ENCODE measurements at regions not wholly inside any gene's neighbourhood (a gene's known extent, or its start where the extent isn't known, plus 50 kb on each side); places are given as distances from the start of the nearest gene placed in this dataset.
"Not testable (repeated sequence)": the region's sequence is repeated elsewhere in the genome, so short reads cannot be mapped to it uniquely, and the experiment has no call there.

DNA sequence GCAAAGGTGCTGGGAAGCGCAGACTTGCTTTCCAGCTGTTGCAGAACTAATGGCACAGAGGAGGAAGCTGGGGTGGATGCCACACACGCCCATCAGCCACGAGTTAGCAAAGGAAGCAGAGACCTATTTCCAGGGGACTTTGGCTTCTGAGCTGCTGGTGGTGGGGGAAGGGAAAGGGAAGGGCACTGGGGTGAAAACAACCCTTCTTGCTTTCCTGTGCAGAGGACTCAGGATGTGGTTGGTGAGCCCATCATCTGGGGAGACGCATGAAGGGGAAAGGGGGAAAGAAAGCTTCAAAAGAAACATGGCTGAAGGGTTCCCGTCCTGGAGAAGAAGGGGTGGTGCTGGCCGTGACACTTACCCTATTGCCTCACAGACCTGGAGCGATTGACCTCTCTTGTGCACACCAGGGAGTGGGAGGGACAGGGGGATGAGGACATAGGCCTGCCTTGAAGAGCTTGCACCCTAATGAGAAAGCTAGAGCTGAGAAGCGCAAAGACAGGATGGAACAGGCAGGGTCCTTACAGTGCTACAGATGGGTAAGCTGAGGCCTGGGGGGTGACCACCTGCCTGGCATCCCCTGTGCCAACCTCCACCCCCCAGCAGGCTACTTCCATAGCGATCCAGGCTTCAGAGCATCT lies 140.8 kb upstream of the RAB4A start:
- no peak for DNase-seq (ENCODE audit: low read depth, low spot score)

DNA sequence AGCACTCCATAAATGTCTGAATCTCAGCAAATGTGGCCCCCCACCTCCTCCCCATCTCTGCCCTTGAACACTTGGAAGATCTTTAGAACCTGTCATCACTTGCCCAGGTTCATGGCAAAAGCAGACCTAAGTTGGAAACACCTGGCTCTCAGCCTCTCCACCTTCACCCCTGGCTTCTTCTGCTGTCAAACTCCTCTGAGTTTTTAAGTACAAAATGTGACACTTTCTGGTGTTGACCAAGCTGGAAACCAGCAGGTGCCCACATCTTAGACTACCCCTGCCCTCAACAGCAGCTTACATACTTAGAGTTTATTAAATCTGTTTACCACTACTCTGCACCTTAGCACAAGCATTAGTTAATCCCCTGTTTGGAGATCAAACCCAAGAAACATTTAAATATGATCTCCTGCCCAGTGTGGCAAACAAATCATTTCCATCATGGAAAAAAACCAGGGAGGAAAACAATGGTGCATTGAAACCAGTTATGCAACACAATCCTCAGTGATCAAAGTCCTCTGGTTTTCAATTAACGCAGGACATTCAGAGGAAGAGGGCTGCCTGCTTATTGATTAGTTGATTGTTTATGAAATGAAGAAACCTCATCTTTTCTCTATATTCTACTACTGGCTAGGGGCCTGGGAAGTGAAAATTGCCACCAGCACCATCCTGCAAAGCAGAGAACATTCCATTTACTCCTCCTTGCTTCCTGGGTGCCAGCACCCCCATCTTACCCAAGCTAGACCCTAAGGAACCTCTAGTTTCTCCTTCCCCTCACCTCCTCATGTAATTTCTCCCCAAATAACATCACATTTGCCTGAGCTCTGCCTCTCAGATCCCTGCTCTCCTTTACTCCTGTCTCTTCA lies 139.4 kb upstream of the RAB4A start:
- no peak for DNase-seq (ENCODE audit: low read depth, low spot score)

DNA sequence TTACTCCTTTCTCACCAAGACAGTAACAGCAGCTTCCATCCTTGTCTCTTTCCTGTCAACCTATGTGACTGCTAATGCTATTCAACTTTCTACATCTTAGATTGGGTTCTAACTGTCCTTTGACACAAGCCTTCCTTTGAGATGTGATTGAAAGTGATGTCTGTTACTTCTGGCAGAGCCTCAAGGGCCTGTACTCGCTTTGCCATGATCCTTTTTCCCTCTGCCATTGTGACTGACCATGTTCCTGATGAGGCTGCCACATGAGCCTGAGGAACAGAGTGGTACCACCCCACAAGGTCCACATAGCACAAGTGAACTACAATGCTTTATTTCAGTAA lies 138.8 kb upstream of the RAB4A start:
- DNase-seq (ENCODE audit: low read depth, low spot score) = no peak

DNA sequence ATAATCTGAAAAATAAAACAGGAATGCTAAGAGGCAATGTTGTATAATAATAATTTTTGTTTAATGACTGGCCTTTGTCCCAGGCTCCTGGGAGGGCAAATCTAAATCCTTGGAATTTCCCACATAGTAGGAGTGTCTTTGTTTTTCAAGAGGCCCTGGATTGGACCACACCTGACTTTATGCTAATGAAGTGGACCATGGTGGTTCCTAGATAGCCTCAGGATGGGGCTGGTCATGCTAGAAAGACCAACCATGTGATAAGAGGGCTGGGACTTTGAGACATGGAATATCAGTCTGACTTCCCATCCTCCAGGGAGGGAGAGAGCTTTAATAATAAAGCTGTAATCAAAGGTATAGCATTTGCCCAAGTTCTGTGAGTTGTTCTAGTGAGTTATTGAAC lies 138.2 kb upstream of the RAB4A start:
- peak; percentile 19 for DNase-seq (ENCODE audit: low read depth, low spot score)

DNA sequence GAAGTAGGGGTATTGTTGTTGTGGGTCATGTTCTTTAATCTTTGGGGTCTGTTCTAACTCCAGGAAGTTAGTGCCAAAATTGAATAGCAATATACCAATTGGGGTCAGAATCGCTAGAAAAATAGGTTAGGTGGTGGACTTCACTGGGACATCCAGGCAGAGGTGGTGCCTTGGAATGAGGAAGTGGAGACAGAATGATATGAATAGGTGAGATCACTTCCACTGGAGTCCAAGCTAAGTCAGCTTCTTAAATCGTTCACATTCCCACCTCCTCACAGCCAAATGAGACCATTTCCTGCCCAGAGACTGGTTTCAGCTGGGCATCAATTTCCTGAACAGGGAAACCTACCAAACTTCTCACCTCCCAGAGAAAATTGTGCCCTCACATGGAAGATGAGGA lies 137.8 kb upstream of the RAB4A start:
- no peak for DNase-seq (ENCODE audit: low read depth, low spot score)

DNA sequence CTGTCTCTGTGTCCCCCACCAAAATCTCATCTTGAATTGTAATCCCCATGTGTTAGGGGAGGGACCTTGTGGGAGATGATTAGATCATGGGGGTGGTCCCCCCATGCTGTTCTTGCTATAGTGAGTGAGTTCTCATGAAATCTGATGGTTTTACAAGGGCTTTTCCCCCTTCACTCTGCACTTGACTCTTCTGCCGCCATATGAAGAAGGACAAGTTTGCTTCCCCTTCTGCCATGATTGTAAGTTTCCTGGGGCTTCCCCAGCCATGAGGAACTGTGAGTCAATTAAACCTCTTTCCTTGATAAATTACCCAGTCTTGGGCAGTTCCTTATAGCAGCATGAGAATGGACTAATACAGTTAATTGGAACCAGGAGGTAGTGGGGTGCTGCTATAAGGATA lies 137.1 kb upstream of the RAB4A start:
- no peak for DNase-seq (ENCODE audit: low read depth, low spot score)

DNA sequence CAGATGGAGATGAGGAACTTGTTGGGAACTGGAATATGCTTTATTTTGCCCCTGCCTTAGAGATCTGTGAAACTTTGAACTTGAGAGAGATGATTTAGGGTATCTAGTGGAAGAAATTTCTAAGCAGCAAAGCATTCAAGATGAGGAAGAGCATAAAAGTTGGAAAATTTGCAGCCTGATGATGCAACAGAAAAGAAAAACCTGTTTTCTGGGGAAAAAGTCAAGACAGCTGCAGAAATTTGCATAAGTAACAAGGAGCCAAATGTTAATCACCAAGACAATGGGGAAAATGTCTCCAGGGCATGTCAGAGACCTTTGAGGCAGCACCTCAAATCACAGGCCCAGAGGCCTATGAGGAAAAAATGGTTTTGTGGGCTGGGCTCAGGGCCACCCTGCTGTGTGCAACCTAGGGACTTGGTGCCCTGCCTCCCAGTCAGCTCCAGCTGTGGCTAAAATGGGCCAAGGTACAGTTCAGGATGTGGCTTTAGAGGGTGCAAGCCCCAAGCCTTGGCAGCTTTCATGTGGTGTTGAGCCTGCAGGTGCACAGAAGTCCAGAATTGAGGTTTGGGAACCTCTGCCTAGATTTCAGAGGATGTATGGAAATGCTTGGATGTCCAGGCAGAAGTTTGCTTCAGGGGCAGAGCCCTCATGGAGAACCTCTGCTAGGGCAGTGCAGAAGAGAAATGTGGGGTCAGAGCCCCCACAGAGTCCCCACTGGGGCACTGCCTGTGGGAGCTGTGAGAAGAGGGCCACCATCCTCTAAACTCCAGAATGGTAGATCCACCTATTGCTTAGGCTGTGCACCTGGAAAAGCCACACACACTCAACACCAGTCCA lies 136.3 kb upstream of the RAB4A start:
- DNase-seq (ENCODE audit: low read depth, low spot score) = not testable (repeated sequence)

DNA sequence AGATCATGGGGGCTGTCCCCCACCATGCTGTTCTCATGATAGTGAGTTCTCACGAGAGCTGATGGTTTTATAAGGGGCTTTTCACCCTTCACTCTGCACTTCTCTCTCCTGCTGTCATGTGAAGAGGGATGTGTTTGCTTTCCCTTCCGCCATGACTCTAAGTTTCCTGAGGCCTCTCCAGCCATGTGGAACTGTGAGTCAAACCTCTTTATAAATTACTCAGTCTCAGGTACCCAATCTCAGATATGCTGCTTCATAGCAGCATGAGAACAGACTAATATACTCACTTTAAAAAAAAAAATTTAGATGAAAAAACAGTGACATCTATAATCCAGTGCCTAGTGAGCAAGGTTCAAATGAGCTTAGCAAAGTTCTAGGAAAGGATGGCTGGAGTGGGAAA lies 135.1 kb upstream of the RAB4A start:
- no peak for DNase-seq (ENCODE audit: low read depth, low spot score)

DNA sequence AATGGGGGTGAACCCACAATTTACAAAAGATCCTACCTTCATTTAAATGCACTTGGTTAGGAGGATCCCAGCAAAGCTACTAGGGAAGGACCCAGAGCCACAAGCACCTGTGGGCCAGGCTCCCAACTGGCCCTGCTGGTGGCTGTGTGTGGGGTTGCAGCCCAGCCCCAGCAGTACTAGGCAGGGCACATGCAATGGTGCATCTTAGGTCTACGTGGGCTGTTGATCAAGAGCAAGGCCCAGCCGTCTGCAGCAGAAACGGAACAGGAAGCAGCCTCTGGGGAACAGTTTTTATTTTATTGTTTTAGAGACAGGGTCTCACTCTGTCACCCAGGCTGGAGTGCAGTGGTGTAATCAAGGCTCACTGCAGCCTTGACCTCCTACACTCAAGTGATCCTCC lies 134.1 kb upstream of the RAB4A start:
- DNase-seq (ENCODE audit: low read depth, low spot score) = no peak

DNA sequence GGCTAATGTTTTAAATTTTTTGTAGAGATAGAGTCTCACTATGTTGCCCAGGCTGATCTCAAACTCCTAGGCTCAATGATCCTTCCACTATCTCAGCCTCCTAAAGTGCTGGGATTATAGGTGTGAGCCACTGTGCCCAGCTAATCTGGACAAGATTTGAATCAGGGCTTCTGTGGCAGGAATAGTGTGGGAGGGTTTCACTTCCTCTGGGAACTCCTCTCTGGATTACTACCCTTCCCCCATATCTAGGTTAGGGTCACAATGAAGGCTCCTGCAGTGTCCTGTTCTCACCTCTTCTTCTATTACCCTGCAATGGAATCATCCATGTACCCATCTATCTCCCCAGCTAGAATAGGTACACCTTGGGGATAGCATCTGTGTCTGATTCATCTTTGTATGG lies 133.6 kb upstream of the RAB4A start:
- DNase-seq (ENCODE audit: low read depth, low spot score) = no peak

DNA sequence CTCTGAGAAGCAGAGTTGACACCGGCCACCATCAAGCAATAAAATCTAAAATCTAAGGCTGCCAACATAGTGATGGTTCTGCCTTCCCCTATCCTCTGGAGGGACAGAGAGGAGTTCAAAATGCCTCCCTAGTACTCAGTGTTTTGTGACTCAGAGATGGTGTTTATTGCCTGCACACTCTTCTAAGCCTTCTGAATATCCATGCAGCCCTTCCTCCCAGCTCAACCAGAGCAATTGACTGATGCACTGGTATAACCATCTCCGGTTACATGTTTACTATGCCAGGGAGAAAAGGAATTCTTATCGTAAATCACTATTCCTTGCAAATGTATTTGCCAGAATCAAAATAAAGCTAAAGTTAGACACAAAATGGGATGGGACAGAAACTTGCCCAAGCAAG lies 132.9 kb upstream of the RAB4A start:
- DNase-seq (ENCODE audit: low read depth, low spot score) = no peak

DNA sequence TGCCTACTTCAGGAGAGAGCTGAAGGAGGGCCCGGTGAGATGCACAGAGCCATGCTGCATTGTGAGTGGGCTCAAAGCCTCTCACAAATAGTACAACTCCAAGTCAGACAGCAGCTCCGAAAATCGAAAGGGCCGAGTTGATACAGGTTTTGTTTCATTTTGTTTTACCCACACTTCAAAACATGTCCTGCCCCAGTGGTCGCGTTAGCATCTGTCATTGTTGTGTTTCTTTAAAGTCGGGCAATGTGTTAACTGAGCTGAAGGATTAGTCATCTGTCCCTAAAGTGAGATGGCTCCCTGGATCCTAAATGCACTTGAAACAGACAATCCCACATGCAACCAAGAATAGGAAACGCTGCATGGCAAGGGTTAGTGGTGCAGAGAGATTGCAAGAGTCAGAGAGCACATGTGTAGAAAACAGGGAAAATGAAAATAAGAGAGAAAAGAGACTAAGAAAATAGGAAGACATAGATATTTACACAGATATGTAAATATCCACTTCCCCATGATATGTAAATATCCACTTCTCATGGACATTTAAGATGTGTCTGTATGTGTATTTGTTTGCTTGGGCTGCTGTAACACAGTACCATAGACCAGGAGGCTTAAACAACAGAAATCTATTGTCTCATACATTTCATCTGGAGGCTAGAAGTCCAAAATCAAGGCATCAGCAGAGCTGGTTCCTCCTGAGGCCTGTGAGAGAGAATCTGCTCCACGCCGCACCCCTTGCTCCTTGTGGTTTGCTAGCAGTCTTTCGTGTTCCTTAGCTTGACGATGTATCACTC lies 131.4 kb upstream of the RAB4A start:
- DNase-seq (ENCODE audit: low read depth, low spot score) = no peak

DNA sequence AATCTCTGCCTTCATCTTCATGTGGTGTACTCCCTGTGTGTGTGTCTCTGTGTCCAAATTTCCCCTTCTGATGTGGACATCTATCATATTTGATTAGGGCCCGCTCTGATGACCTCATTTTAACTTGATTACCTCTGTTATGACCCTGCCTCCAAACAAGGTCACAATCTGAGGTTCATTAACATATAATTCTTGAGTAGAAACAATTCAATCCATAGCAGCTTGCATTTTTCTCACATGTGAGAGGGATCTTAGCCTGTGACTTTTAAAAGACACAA lies 130.9 kb upstream of the RAB4A start:
- no peak for DNase-seq (ENCODE audit: low read depth, low spot score)

DNA sequence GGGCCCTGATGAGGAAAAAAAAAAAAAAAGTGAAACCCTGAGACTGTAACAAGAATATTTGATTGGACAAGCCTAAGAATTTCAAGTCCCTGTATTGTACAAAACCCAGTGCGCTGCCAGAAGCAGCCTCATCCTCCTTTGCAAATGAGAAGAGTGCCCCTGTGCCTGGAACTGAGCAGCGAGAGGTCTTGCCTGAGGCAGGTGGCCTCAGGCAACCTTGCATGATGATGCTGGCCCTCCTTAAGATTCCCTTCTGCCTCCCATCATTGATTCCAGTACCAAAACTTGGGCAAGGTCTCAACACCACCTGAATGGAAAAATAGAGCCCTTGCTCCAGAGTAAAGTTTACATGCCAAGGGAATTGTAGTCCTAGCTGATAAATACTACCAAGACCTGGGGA lies 129.6 kb upstream of the RAB4A start:
- no peak for DNase-seq (ENCODE audit: low read depth, low spot score)

DNA sequence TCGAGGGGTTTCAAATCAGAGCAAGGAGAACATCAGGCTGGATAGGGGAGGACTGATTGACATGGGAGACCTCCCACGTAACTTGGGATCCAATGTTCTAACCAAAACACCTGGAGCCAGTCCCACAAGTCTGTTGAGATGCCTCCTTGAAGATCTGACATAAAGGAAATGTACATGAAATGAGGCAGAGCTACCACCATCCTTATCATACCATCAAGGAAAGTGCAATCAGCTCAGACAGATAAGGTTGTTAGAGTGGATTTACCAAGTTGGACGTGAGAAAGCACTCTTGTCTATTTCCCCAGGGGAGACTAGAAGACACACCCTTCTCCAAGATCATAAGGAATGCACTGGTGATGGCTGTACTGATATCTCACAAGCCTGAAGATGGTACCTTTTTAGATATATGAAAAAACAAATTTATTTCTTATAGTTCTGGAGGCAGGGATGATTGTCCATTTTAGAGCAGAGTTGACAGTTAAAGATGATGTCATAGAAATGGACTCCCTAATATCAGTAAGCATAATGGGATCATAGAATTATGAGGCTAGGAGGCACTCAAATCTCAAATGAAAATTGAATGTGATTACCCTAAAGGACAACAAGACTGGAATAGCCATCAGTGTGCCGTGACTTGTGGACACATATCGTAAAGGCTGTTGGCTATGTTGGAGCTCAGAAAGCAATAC lies 129.1 kb upstream of the RAB4A start:
- DNase-seq (ENCODE audit: low read depth, low spot score) = no peak

DNA sequence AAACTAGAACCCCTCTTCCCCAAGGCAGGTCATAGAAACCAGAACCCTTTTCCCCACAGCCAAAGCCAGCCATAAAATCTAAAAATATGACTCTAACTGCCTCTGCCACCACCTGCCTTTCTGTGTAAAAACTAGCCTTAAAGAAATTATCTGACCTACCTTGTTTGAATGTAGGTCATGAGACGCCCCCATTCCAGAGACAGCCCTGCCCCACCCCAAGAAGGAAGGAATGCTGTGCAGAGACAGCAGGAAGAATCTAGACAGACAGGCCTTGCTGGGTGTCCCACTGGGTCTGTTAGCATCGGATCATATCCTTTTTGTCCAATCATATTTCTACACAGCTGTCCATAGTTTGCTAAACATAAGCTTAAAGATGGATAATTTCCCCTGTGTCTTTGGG lies 128.4 kb upstream of the RAB4A start:
- DNase-seq (ENCODE audit: low read depth, low spot score) = no peak

DNA sequence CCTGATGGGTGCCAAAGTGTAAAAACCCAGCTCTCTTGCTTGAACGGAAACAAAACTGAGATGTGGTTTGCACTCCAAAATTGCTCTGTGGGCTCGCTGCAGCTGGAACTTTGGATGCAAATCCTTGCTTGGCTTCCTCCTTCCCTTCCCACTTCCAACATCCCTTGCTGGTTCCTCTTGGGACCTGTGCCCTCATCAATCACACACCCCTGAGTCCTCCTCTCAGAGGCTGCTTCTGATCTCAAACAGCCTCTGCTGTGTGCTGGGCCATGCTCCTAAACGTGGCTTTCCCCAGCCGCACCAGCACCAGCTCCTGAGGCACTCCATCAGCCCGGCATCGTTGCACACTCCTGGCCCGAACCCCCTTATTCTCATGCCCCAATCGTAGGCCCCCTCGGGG lies 124.3 kb upstream of the RAB4A start:
- DNase-seq (ENCODE audit: low read depth, low spot score) = no peak

DNA sequence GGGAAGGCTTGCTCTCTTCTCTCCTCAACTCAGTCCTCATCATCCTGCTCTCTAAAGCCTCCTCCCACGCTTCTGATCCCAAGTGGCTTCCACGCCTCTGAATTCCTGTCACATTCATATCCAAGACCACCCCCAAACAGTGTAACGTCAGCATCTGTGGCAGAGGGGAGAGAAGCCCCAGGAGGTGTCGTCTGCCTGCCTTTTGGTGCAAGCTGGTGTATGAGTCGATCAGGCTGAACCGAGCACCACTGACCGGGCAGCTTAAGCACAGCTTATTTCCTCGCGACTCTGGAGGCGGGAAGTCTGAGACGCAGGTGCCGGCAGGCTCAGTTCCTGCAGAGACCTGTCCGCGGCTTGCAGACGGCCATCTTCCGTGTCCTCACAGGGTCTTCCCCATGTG lies 123.8 kb upstream of the RAB4A start:
- DNase-seq (ENCODE audit: low read depth, low spot score) = no peak

DNA sequence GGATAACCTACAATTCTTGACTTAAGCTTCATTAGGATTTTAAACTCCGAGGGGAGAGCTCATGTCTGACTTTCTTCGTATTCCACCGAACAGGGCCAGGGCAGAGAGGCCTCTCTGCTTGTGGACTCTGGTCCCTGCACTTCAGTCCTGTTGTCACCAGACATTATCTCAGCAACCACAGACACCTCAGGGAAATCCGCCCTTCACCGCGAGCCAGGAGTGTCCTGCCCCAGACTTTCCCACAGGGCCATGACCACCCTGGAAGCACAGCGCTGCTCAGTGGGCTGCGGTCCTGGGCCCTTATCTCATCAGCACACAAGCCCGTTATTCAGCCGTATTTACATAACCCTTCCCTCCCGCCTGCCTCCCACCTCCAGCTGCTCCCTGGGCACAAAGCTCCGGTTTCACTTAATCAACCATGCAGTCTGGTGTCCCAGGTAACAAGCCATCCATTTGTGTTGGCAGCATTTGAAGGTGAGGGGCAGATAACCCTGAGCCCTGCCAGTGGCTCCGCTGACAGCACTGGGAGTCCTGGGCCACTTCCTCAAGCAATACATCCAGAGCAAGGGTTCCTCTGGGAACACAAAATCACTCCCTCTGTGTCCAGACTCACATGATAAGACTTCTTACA lies 122.8 kb upstream of the RAB4A start:
- peak; percentile 75 for DNase-seq (ENCODE audit: low read depth, low spot score)

DNA sequence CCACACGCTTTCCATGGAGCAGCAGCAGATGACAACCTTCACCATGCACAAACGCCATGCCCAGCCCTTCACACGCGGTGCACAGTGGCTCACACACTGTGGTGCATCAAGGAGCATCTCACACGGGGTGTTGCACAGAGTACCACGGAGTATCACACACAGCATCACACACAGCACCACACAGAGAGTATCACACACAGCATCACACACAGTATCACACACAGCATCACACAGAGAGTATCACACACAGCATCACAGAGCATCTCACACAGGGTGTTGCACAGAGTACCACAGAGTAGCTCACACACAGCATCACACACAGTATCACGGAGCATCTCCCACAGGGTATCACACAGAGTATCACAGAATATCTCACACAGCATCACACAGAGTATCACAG lies 122.2 kb upstream of the RAB4A start:
- DNase-seq (ENCODE audit: low read depth, low spot score) = no peak

DNA sequence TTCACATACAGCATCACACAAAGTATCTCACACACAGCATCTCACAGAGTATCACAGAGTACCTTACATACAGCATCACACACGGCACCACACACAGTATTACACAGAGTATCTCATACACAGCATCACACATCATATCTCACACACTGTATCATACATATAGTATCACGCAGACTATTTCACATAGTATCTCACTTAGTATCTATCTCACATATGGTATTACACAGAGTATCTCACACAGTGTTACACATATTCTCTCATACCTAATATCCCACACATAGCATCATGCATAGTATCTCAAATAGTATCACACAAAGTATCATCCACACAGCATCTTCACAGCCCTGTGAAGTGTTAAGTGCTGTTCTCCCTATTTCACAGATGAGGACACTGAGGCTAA lies 121.5 kb upstream of the RAB4A start:
- no peak for DNase-seq (ENCODE audit: low read depth, low spot score)

All from ELF-1 (cell line).